ENCODE measurements at regions not wholly inside any gene's neighbourhood (a gene's known extent, or its start where the extent isn't known, plus 50 kb on each side); places are given as distances from the start of the nearest gene placed in this dataset.

DNA sequence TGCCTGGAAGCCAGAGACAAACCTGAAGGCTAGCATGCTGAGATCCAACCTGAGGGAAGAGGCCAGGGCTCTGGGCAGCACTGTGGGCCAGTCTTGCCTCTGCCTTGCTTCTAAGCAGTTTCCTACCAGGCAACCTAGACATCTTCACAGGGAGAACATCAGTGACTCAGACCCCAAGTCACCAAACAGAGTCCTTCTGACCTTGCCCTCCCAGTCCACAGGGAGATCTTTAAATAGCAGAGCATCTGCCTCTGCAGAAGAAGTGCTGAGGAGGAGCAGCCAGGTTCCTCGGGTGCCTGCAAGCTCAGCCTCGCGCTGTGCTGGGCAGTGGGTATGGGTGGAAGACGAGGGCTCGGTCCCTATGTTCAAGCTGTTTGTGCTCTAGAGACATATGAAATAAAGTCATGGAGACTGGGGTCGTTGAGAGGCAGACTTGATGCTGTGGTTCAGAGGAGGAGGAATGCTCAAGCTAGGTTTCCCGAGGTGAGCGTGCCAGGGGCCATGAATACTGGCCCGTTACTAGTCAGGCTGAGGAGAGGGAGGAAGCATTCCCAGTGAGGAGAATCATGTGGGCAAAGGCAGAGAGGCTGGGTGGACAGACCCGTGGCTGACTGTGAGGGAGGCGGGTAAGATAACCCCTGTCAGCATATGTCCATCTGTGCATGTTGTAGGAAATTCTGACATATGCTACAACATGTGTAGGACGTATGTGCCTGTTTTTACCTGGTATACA lies 66.5 kb downstream of the BOLA3 start:
- TF ChIP-seq, protein P1, sequence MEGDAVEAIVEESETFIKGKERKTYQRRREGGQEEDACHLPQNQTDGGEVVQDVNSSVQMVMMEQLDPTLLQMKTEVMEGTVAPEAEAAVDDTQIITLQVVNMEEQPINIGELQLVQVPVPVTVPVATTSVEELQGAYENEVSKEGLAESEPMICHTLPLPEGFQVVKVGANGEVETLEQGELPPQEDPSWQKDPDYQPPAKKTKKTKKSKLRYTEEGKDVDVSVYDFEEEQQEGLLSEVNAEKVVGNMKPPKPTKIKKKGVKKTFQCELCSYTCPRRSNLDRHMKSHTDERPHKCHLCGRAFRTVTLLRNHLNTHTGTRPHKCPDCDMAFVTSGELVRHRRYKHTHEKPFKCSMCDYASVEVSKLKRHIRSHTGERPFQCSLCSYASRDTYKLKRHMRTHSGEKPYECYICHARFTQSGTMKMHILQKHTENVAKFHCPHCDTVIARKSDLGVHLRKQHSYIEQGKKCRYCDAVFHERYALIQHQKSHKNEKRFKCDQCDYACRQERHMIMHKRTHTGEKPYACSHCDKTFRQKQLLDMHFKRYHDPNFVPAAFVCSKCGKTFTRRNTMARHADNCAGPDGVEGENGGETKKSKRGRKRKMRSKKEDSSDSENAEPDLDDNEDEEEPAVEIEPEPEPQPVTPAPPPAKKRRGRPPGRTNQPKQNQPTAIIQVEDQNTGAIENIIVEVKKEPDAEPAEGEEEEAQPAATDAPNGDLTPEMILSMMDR (IDR thresholded peaks at IDR 0.05; ENCODE audit: control extremely low read depth in 1 of 3, insufficient read depth in 1 of 3, low read depth in 1 of 3, low read length in 3 of 3): no peak
- TF ChIP-seq BCL11A (IDR thresholded peaks at IDR 0.05; ENCODE audit: low read depth in 2 of 2, low read length in 2 of 2) (no peak), SIRT6 (IDR thresholded peaks at IDR 0.05; ENCODE audit: low read length) (no peak), CHD2 (IDR thresholded peaks at IDR 0.05; ENCODE audit: low read length) (no peak), SP1 (IDR thresholded peaks at IDR 0.05; ENCODE audit: low read depth, low read length) (no peak), POLR2A (IDR thresholded peaks at IDR 0.05; ENCODE audit: control extremely low read depth in 1 of 2, low read depth in 2 of 2, low read length in 2 of 2) (no peak), PHF8 (conservative IDR thresholded peaks at IDR 0.05; ENCODE audit: low read depth, low read length) (no peak)
- TF ChIP-seq, protein P2, sequence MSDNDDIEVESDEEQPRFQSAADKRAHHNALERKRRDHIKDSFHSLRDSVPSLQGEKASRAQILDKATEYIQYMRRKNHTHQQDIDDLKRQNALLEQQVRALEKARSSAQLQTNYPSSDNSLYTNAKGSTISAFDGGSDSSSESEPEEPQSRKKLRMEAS (IDR thresholded peaks at IDR 0.05): no peak
- TF ChIP-seq, protein P3, sequence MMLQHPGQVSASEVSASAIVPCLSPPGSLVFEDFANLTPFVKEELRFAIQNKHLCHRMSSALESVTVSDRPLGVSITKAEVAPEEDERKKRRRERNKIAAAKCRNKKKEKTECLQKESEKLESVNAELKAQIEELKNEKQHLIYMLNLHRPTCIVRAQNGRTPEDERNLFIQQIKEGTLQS (IDR thresholded peaks at IDR 0.05; ENCODE audit: insufficient read depth, low read depth, low read length): no peak
